ENCODE measurements at regions not wholly inside any gene's neighbourhood (a gene's known extent, or its start where the extent isn't known, plus 50 kb on each side); places are given as distances from the start of the nearest gene placed in this dataset.

GRCh38 chr9:23573800-23574199 is 252.2 kb downstream of the ELAVL2 start:
- no peak for TF ChIP-seq CTCF (IDR thresholded peaks at IDR 0.05; ENCODE audit: insufficient read depth, low read length, poor library complexity, severe bottlenecking)
- no peak for TF ChIP-seq EZH2phosphoT487 (conservative IDR thresholded peaks at IDR 0.05; ENCODE audit: low read length)

All from SU-DHL-6 (cell line).